Activated CD4-positive, alpha-beta T cell treated with anti-CD3 and anti-CD28 coated beads for 36 hours (primary cell): ENCODE measurements at regions not wholly inside any gene's neighbourhood (a gene's known extent, or its start where the extent isn't known, plus 50 kb on each side); places are given as distances from the start of the nearest gene placed in this dataset.
"Not testable (repeated sequence)": the region's sequence is repeated elsewhere in the genome, so short reads cannot be mapped to it uniquely, and the experiment has no call there.

Experiments used
- ATAC-seq: fragments of 200-7000 bp; cut with Tn5 transposase; one replicate; pipeline ENCODE4 v1.10.0; 2021; ENCODE audit warnings: mild to moderate bottlenecking, moderate library complexity
- CTCF ChIA-PET: fragments of 350-600 bp; sonication (Branson Sonifier 250); formaldehyde crosslinking; loops from one replicate; lab custom pipeline; 2021; ENCODE audit warnings: antibody characterized with exemption; lab: Charles Lee
- POLR2A ChIA-PET: fragments of 350-600 bp; sonication (Branson Sonifier 250); formaldehyde crosslinking; loops from one replicate; lab custom pipeline; 2021; ENCODE audit warnings: antibody characterized with exemption, inconsistent platforms; lab: Charles Lee
- DNase-seq: peaks from one replicate; pipeline ENCODE4 v3.0.0-alpha.2; 2020
- H3K27ac Mint-ChIP-seq: one replicate; pipeline ENCODE4 v1.8.0; 2021; ENCODE audit warnings: mixed read lengths
- H3K27me3 Mint-ChIP-seq: one replicate; pipeline ENCODE4 v1.8.0; 2021; ENCODE audit warnings: mixed read lengths
- H3K36me3 Mint-ChIP-seq: one replicate; pipeline ENCODE4 v1.8.0; 2021; ENCODE audit warnings: low read depth, mixed read lengths
- H3K4me1 Mint-ChIP-seq: one replicate; pipeline ENCODE4 v1.8.0; 2021; ENCODE audit warnings: mixed read lengths
- H3K4me3 Mint-ChIP-seq: one replicate; pipeline ENCODE4 v1.8.0; 2021; ENCODE audit warnings: mild to moderate bottlenecking, moderate library complexity, mixed read lengths
- H3K9me3 Mint-ChIP-seq: one replicate; pipeline ENCODE4 v1.8.0; 2021; ENCODE audit warnings: low read depth, mixed read lengths
- intact Hi-C, 2 experiments: fragments of 100-400 bp; cut with DNase I in 1 of 2; cut with micrococcal nuclease in 1 of 2; formaldehyde crosslinking; loops; one replicate each; pipeline versions ENCODE4 v1.14.2 to v1.15.1; 2022 to 2024; cut with DNase I, micrococcal nuclease

DNA sequence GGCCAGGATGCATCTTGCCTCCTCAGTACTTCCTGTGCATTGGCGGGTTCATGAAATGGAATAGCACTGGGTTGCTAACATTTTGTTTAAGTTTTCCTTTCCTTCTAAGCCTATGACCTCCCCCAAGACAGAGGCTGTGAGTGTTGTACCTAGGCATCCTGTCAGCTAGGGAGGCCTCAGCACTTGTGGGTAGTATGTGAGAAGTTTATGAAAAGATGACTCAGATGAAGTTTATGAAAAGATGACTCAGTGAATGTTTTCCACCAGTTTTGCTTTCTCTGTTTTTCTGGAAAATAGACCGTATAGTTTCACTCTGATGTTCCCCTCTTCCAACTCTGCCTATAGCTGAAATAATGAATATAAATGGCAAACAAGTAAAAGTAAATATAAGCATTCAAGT is 412.9 kb downstream of the TMEM182 start:
- no peaks in the 10 kb centered on the region for H3K36me3 Mint-ChIP-seq
- peak; percentile 74 for ATAC-seq

DNA sequence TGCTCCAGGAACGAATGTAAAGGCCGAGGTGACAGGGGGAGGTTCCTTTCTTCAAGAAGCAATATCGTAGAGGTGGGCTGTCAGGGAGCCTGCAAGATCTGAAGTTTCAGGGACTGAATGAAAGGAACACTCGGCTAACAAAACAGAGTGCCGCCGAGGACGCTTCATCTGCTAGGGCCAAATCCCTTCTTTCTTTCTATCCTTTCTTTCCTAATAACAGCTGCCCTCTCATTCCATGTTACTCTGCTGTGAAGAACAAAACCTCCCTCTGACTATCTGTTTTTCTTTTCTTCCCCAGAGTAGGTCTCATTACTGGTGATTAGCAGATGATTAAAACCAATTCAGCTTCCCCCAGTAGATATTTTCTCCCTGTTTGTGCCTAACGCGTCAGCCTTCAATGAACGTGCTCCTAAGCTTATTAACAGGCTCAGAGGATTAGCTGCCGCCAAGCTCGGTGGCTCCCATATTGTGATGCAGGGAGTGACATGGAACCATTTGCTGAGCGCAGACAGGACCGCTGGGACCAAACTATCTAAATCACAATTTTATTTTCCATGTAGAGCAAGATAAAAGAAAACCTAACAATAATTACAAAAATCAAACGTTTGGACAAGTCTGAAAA is 414.6 kb downstream of the TMEM182 start:
- Mint-ChIP-seq H3K4me3 (no peak overlapping the region), H3K9me3 (peaks cover 4% of the 10 kb centered on the region), H3K36me3 (no peaks in the 10 kb centered on the region), H3K4me1 (no peaks in the 10 kb centered on the region), H3K27me3 (no peaks in the 10 kb centered on the region), H3K27ac (no peak overlapping the region)
- intact Hi-C loops: no loop called here
- ATAC-seq (no peak), DNase-seq (no peak)
- POLR2A ChIA-PET: no interaction called here
- CTCF ChIA-PET: interaction anchor here (0.6 kb wide), 1 partner anchor 25 kb away, joined by 3 read pairs; no protein-coding TSS in a partner anchor

More for the DNA sequence above, 412.9 kb downstream of the TMEM182 start:
- no peaks in the 10 kb centered on the region for H3K4me1 Mint-ChIP-seq
- DNase-seq: peak; percentile 5
- no peak overlapping the region for H3K4me3 Mint-ChIP-seq
- intact Hi-C loops: no loop called here
- H3K27ac Mint-ChIP-seq: no peak overlapping the region
- CTCF ChIA-PET: interaction anchor here (1.1 kb wide), 1 partner anchor 14 kb away, joined by 4 read pairs; no protein-coding TSS in a partner anchor
- no peaks in the 10 kb centered on the region for H3K27me3 Mint-ChIP-seq
- peaks cover 4% of the 10 kb centered on the region for H3K9me3 Mint-ChIP-seq
- POLR2A ChIA-PET: no interaction called here

DNA sequence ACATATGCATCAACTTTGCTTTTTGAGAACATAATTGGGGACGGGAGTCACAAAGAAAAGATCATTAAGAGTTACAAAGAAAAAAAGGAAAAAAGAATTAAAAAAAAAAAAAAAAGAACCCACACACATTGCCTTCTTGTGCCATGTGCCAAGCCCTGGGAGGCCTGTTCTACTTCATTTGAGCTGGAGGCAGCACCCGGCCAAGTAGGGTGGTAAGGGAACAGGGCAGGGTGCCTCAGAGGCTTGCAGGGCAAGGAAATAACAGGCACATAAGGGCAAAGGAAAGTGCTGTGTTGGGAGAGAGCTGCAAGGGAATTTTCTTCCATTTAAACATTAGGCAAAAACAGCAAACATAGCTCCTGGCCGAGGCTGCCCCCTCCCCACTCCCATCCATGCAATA is 418.0 kb downstream of the TMEM182 start:
- no peaks in the 10 kb centered on the region for H3K4me1 Mint-ChIP-seq
- H3K27me3 Mint-ChIP-seq: no peaks in the 10 kb centered on the region
- H3K9me3 Mint-ChIP-seq: peaks cover 3% of the 10 kb centered on the region
- H3K36me3 Mint-ChIP-seq: no peaks in the 10 kb centered on the region
- intact Hi-C loops: no loop called here
- H3K4me3 Mint-ChIP-seq: no peak overlapping the region
- ChIA-PET CTCF (interaction anchor here (0.6 kb wide), 1 partner anchor 1270 kb away, joined by 5 read pairs; no protein-coding TSS in a partner anchor), POLR2A (no interaction called here)
- DNase-seq: no peak
- no peak overlapping the region for H3K27ac Mint-ChIP-seq
- no peak for ATAC-seq

DNA sequence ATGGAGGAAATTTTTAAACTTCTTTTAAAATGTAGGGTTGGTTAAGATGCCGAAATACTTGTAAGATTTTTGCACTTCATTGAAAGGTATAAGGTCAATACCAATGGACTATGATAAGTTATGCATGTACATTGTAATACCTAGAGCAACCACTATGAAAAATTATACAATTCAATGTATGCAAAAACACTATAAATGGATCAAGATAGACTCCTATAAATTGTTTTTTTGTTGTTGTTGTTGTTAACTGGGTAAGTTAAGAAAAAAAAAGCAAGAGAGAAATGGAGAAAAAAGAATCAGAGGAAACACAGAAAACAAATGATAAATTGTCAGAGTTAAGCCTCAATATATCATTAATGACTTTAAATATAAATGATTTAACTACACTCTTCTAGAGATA is 421.2 kb downstream of the TMEM182 start:
- Mint-ChIP-seq H3K27me3 (no peaks in the 10 kb centered on the region), H3K27ac (no peak overlapping the region)

DNA sequence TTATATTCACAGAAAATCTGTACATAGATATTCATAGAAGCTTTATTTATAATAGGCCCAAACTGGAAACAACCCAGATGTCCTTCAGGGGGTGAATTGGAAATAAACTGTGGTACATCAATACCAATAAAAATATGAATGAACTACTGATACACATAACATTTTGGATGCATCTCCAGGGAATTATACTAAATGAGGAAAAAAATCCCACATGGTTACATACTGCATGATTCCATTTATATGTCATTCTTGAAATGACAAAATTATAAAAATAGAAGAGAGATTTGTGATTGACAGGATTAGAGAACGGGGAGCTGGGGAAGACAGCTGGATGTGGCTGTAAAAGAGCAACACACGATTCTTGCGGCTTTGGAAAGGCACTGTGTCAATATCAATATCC is 435.0 kb downstream of the TMEM182 start:
- intact Hi-C loops: no loop called here
- ChIA-PET CTCF (interaction anchor here (0.7 to 1.6 kb wide), 2 partner anchors 10 to 507 kb away, joined by 3 read pairs; no protein-coding TSS in a partner anchor), POLR2A (no interaction called here)
- DNase-seq (no peak), ATAC-seq (no peak)
- no peaks in the 10 kb centered on the region for H3K36me3 Mint-ChIP-seq
- H3K27me3 Mint-ChIP-seq: no peaks in the 10 kb centered on the region
- no peak overlapping the region for H3K27ac Mint-ChIP-seq
- H3K4me3 Mint-ChIP-seq: no peak overlapping the region
- peaks cover 6% of the 10 kb centered on the region for H3K9me3 Mint-ChIP-seq
- no peaks in the 10 kb centered on the region for H3K4me1 Mint-ChIP-seq

More for the DNA sequence above, 421.2 kb downstream of the TMEM182 start:
- Mint-ChIP-seq H3K9me3 (peaks cover 2% of the 10 kb centered on the region), H3K4me1 (no peaks in the 10 kb centered on the region), H3K4me3 (no peak overlapping the region), H3K36me3 (no peaks in the 10 kb centered on the region)
- ATAC-seq: no peak
- ChIA-PET POLR2A (no interaction called here), CTCF (no interaction called here)
- DNase-seq: no peak
- intact Hi-C loops: no loop called here

DNA sequence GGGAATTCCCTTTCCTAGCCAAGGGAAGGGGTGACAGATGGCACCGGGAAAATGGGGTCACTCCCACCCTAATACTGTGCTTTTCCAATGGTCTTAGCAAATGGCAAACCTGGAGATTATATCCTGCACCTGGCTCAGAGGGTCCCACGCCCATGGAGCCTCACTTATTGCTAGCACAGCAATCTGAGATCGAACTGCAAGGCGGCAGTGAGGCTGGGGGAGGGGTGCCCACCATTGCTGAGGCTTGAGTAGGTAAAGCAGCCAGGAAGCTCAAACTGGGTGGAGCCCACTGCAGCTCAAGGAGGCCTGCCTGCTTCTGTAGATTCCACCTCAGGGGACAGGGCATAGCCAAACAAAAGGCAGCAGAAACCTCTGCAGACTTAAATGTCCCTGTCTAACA is 438.9 kb downstream of the TMEM182 start:
- H3K27ac Mint-ChIP-seq, H3K4me1 Mint-ChIP-seq, POLR2A ChIA-PET, H3K4me3 Mint-ChIP-seq, ATAC-seq, H3K27me3 Mint-ChIP-seq, H3K36me3 Mint-ChIP-seq, intact Hi-C loops, DNase-seq: not testable (repeated sequence)
- CTCF ChIA-PET: interaction anchor here (0.8 kb wide), 1 partner anchor 24 kb away, joined by 3 read pairs; no protein-coding TSS in a partner anchor
- H3K9me3 Mint-ChIP-seq: peaks cover 12% of the 10 kb centered on the region

DNA sequence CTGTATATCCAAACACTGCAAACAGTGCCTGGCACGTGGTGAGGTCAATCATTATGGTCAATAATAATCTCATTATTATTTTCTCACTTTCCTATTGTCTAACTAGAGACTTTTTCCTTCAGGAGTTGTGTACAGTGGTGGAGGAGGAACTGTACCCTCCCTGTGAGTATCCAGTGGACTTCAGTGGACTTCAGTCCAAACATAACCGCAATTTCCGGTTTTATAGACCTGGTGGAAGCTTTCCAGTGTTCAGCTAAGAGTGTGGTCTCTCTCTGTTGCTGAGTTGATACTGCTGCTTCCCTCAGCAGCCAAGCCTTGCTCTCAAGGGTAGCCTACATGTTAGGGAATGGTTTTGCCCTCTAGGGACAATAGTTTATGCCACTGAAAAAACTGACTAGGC is 447.1 kb downstream of the TMEM182 start:
- ATAC-seq: no peak
- no peak for DNase-seq
- POLR2A ChIA-PET: no interaction called here
- H3K4me3 Mint-ChIP-seq: no peak overlapping the region
- CTCF ChIA-PET: no interaction called here
- H3K36me3 Mint-ChIP-seq: no peaks in the 10 kb centered on the region
- H3K4me1 Mint-ChIP-seq: no peaks in the 10 kb centered on the region
- H3K27me3 Mint-ChIP-seq: no peaks in the 10 kb centered on the region
- no peaks in the 10 kb centered on the region for H3K9me3 Mint-ChIP-seq
- no peak overlapping the region for H3K27ac Mint-ChIP-seq
- intact Hi-C loops: no loop called here

DNA sequence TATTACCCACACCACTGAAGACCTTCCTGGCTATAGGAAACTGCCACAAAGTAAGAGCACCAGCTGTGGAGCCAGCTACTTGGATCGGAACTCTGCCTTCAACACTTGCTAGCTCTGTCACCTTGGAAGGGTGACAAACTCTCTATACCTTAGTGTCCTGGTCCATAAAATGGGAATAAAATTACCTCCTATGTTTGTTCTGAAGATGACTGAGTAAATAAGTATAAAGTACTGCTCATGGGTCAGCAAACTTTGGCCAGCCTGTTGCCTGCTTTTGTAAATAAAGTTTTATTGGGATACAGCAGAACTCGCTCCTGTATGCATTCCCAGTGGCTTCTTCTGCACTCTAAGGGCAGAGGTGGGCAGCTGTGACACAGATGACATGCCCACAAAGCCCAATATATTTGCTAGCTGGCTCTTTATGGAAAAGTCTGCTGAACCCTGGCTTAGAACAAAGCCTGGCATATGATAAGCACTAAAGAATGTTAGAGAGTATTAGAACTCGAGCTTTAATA is 451.3 kb downstream of the TMEM182 start:
- intact Hi-C loops: loop anchor here in 1 of 2 experiments (1.0 kb wide), 1 partner anchor 20 kb away; no protein-coding TSS in a partner anchor
- H3K27me3 Mint-ChIP-seq: no peaks in the 10 kb centered on the region
- H3K9me3 Mint-ChIP-seq: no peaks in the 10 kb centered on the region
- DNase-seq (no peak), ATAC-seq (no peak)
- H3K4me1 Mint-ChIP-seq: no peaks in the 10 kb centered on the region
- H3K4me3 Mint-ChIP-seq: no peak overlapping the region
- CTCF ChIA-PET: no interaction called here
- H3K36me3 Mint-ChIP-seq: no peaks in the 10 kb centered on the region
- H3K27ac Mint-ChIP-seq: no peak overlapping the region
- POLR2A ChIA-PET: no interaction called here

DNA sequence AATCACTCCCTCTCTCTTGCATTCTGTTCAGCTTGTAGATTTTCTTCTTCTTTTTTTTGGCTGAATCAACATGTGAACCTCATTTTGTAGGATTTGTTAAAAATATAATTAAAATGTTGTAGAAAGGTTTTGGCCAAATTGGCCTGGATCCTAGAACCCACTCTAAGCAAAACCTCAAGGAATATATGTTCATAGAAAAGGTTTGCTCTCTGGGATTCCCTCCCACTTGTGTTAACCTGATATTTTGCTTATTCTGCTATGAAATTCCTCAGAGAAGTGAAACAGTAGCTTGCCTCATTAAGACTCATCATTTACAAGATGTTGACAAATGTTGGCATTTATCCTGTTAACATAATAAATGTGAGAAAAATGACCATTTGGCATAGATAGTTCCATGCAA is 456.7 kb downstream of the TMEM182 start:
- Mint-ChIP-seq H3K4me3 (no peak overlapping the region), H3K36me3 (no peaks in the 10 kb centered on the region), H3K4me1 (no peaks in the 10 kb centered on the region), H3K27me3 (no peaks in the 10 kb centered on the region), H3K27ac (no peak overlapping the region), H3K9me3 (no peaks in the 10 kb centered on the region)
- POLR2A ChIA-PET: no interaction called here
- intact Hi-C loops: no loop called here
- CTCF ChIA-PET: interaction anchor here (1.3 kb wide), 1 partner anchor 19 kb away, joined by 3 read pairs; no protein-coding TSS in a partner anchor
- DNase-seq (no peak), ATAC-seq (no peak)

DNA sequence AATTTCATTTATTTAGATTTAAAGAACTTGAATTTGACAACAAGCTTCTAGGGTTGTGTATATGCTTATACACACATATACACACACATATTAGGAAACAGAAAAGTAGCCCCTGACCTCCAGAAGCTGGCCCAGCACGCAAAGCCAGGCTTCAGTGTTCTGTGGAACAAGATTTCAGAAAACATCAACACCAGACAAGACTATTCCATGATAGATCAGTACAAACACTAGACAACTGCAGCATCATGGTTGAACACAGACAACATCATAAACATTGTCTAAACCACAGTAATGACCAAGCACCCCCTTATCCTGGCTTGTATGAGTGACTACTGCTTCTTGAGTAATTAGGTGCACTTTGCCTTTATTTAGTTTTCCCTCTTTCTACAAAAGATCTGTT is 457.6 kb downstream of the TMEM182 start:
- Mint-ChIP-seq H3K4me3 (no peak overlapping the region), H3K27ac (no peak overlapping the region), H3K9me3 (no peaks in the 10 kb centered on the region), H3K27me3 (no peaks in the 10 kb centered on the region), H3K4me1 (no peaks in the 10 kb centered on the region), H3K36me3 (no peaks in the 10 kb centered on the region)
- ChIA-PET POLR2A (no interaction called here), CTCF (interaction anchor here (0.7 to 1.3 kb wide), 3 partner anchors 20 to 1685 kb away, joined by 3 to 5 read pairs (median 4); no protein-coding TSS in a partner anchor)
- intact Hi-C loops: no loop called here
- DNase-seq (no peak), ATAC-seq (no peak)

DNA sequence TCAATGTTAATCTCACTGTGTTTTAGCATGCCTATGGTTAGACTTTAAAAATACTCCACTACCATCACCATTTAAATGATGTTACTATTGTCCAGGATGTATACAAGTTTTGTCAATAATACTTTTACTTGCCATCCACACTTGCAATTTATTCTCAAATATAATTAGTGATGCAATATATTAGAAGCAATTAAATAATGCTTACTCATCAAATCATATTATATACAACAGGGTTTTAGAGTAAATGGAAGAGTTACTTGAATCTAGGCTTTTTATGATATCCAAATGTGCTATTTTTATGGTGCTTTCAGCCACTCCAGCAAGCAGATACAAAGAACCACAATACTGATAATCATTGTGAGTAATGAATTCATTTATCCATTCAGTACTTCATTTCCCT is 461.1 kb downstream of the TMEM182 start:
- no peak overlapping the region for H3K27ac Mint-ChIP-seq
- no peak for ATAC-seq
- H3K4me1 Mint-ChIP-seq: no peaks in the 10 kb centered on the region
- intact Hi-C loops: no loop called here
- no peaks in the 10 kb centered on the region for H3K36me3 Mint-ChIP-seq
- DNase-seq: no peak
- H3K9me3 Mint-ChIP-seq: no peaks in the 10 kb centered on the region
- H3K27me3 Mint-ChIP-seq: no peaks in the 10 kb centered on the region
- ChIA-PET POLR2A (no interaction called here), CTCF (no interaction called here)
- H3K4me3 Mint-ChIP-seq: no peak overlapping the region

DNA sequence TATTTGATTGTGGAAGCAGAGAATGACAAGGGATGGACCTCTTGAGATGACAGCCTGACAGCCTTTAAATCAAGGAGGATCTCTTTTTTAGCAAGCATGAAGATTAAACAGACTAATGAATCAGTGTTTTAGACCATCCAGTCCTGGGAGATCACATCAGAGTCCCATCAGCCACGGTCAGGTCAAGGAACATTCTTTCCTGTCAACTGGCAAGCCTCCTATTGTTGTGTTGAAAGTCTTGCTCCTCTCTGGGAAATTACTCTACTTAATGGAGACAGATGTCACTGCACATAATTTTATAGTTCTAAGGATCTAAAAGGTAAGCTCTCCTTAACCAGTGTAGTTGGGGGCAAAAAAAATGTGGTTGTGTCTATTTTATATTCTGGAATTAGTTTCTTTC is 469.0 kb downstream of the TMEM182 start:
- Mint-ChIP-seq H3K4me1 (no peaks in the 10 kb centered on the region), H3K36me3 (no peaks in the 10 kb centered on the region), H3K27ac (no peak overlapping the region), H3K9me3 (no peaks in the 10 kb centered on the region), H3K27me3 (no peaks in the 10 kb centered on the region), H3K4me3 (no peak overlapping the region)
- ChIA-PET POLR2A (no interaction called here), CTCF (no interaction called here)
- ATAC-seq: no peak
- intact Hi-C loops: no loop called here
- DNase-seq: no peak
